Hepatocyte (in vitro differentiated cells): ENCODE measurements at regions not wholly inside any gene's neighbourhood (a gene's known extent, or its start where the extent isn't known, plus 50 kb on each side); places are given as distances from the start of the nearest gene placed in this dataset.

Experiments
- CTCF ChIP-seq: fragments of 200-600 bp; sonication (generic); IDR thresholded peaks from 2 replicates; pipeline ENCODE4 v1.5.1; 2016; ENCODE audit warnings: antibody characterized with exemption, mild to moderate bottlenecking; ENCODE audit not compliant: poor library complexity
- EZH2 ChIP-seq: fragments of 200-600 bp; sonication (generic); IDR thresholded peaks from 2 replicates; pipeline ENCODE4 v1.6.1; 2016; ENCODE audit warnings: antibody characterized with exemption, mild to moderate bottlenecking, borderline replicate concordance
- EZH2phosphoT487 ChIP-seq: fragments of 200-600 bp; sonication (generic); IDR thresholded peaks from one replicate; pipeline ENCODE4 v1.6.1; 2018; ENCODE audit warnings: antibody characterized with exemption, mild to moderate bottlenecking, low read depth, moderate library complexity; ENCODE audit not compliant: unreplicated experiment, severe bottlenecking

DNA sequence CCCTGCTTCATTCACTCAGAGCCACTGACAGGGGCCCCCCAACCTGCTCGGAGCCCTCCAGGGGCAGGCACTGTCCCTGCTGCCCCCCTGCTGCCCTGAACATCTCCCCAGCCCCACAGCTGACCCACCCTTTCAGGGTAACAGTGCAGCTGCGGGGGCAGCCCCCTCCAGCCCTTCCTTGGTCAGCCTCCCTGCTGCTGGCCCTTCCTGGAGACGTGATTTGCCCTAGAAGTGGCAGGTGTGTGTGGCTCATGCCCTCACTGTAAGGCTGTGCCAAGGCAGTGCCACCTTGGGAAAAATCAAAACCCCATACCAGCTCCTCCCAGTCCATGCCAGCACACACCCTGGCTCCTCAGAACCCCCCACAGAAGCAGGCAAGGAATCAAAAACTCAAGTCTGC lies 184.2 kb upstream of the HDAC4 start:
- TF ChIP-seq EZH2, result no peak
- TF ChIP-seq CTCF, result no peak
- TF ChIP-seq EZH2phosphoT487, result no peak
